ENCODE measurements at regions not wholly inside any gene's neighbourhood (a gene's known extent, or its start where the extent isn't known, plus 50 kb on each side); places are given as distances from the start of the nearest gene placed in this dataset.

DNA sequence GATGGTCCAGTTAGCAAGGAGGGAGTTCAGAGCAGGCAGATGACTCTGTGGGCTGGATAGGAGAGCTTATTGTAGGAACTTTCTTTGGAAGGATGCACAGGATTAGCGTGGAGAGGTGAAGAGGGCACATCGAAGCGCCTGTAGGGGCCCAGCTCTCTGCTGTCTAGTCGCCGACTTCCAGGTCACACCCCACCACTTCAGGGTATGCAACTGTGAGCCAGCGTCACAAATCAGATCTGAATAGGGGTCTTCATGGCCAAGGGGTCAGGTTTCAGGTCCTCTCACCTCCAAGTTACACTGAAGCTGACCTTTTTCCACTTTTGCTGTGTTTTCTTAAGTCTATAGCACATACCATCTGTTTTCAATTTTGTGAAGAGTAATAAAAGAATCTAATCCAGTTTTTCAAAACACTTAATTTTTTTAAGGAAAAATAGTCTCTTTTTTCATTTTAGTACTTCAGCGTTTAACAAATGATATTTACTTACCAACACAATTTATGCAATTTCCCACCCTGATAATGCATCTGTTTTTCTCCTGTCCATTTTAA, 364.2 kb upstream of the CLINT1 start:
- TF ChIP-seq, protein P1, sequence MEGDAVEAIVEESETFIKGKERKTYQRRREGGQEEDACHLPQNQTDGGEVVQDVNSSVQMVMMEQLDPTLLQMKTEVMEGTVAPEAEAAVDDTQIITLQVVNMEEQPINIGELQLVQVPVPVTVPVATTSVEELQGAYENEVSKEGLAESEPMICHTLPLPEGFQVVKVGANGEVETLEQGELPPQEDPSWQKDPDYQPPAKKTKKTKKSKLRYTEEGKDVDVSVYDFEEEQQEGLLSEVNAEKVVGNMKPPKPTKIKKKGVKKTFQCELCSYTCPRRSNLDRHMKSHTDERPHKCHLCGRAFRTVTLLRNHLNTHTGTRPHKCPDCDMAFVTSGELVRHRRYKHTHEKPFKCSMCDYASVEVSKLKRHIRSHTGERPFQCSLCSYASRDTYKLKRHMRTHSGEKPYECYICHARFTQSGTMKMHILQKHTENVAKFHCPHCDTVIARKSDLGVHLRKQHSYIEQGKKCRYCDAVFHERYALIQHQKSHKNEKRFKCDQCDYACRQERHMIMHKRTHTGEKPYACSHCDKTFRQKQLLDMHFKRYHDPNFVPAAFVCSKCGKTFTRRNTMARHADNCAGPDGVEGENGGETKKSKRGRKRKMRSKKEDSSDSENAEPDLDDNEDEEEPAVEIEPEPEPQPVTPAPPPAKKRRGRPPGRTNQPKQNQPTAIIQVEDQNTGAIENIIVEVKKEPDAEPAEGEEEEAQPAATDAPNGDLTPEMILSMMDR (optimal IDR thresholded peaks at IDR 0.05 in 1 of 3, IDR thresholded peaks at IDR 0.05 in 1 of 3, conservative IDR thresholded peaks at IDR 0.05 in 1 of 3; ENCODE audit: extremely low read depth in 1 of 3, insufficient read depth in 2 of 3, low read length in 3 of 3) = no peak
- TF ChIP-seq EZH2 (IDR thresholded peaks at IDR 0.05; ENCODE audit: low read length) = no peak

All from keratinocyte (primary cell).